Nephron progenitor cell (in vitro differentiated cells): ENCODE measurements at regions not wholly inside any gene's neighbourhood (a gene's known extent, or its start where the extent isn't known, plus 50 kb on each side); places are given as distances from the start of the nearest gene placed in this dataset.

ENCODE experiments used
- DNase-seq: peaks from one replicate; pipeline ENCODE4 v3.0.0; 2021
- H3K27ac Mint-ChIP-seq: 2 replicates; pipeline ENCODE4 v1.8.0; 2021; ENCODE audit warnings: mild to moderate bottlenecking, moderate library complexity, mixed read lengths
- H3K27me3 Mint-ChIP-seq: 2 replicates; pipeline ENCODE4 v1.8.0; 2021; ENCODE audit warnings: mild to moderate bottlenecking, low read depth, mixed read lengths; ENCODE audit not compliant: poor library complexity
- H3K36me3 Mint-ChIP-seq: 2 replicates; pipeline ENCODE4 v1.8.0; 2021; ENCODE audit warnings: low read depth, mixed read lengths
- H3K4me1 Mint-ChIP-seq: 2 replicates; pipeline ENCODE4 v1.8.0; 2021; ENCODE audit warnings: mixed read lengths
- H3K4me3 Mint-ChIP-seq: 2 replicates; pipeline ENCODE4 v1.8.0; 2021; ENCODE audit warnings: mild to moderate bottlenecking, moderate library complexity, mixed read lengths
- H3K9me3 Mint-ChIP-seq: 2 replicates; pipeline ENCODE4 v1.8.0; 2021; ENCODE audit warnings: mild to moderate bottlenecking, moderate library complexity, mixed read lengths
- TF ChIP-seq, protein P1 (sequence below): fragments of 200-600 bp; sonication (generic); IDR thresholded peaks from 2 replicates; pipeline ENCODE4 v1.5.0; 2021; ENCODE audit warnings: antibody characterized with exemption

DNA sequence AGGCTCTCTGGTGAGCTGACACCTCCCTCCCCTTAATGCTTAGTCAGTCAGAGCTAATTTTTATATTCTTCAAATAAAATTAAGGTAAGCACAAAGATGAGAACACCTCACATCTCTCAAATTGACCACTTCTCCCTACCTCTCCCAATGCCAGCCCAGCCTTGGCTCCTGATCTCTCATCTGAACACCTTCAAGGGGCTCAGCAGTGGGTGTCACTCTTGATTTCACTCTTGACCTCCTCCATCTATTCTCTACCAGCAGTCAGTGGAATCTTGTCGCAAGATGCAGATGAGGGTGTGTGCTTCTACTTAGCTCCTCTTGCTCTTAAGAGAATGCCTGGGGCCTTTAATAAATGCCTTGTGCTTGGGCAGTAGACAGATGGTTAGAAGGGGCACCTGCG lies 309.0 kb upstream of the IRX3 start:
- Mint-ChIP-seq H3K27ac (no peak overlapping the region), H3K36me3 (no peaks in the 10 kb centered on the region), H3K27me3 (peaks cover 70% of the 10 kb centered on the region), H3K9me3 (peaks cover 23% of the 10 kb centered on the region), H3K4me1 (peaks cover 41% of the 10 kb centered on the region), H3K4me3 (peak overlapping the region; percentile 18)
- no peak for DNase-seq
- TF ChIP-seq, protein P1, sequence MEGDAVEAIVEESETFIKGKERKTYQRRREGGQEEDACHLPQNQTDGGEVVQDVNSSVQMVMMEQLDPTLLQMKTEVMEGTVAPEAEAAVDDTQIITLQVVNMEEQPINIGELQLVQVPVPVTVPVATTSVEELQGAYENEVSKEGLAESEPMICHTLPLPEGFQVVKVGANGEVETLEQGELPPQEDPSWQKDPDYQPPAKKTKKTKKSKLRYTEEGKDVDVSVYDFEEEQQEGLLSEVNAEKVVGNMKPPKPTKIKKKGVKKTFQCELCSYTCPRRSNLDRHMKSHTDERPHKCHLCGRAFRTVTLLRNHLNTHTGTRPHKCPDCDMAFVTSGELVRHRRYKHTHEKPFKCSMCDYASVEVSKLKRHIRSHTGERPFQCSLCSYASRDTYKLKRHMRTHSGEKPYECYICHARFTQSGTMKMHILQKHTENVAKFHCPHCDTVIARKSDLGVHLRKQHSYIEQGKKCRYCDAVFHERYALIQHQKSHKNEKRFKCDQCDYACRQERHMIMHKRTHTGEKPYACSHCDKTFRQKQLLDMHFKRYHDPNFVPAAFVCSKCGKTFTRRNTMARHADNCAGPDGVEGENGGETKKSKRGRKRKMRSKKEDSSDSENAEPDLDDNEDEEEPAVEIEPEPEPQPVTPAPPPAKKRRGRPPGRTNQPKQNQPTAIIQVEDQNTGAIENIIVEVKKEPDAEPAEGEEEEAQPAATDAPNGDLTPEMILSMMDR, result no peak

DNA sequence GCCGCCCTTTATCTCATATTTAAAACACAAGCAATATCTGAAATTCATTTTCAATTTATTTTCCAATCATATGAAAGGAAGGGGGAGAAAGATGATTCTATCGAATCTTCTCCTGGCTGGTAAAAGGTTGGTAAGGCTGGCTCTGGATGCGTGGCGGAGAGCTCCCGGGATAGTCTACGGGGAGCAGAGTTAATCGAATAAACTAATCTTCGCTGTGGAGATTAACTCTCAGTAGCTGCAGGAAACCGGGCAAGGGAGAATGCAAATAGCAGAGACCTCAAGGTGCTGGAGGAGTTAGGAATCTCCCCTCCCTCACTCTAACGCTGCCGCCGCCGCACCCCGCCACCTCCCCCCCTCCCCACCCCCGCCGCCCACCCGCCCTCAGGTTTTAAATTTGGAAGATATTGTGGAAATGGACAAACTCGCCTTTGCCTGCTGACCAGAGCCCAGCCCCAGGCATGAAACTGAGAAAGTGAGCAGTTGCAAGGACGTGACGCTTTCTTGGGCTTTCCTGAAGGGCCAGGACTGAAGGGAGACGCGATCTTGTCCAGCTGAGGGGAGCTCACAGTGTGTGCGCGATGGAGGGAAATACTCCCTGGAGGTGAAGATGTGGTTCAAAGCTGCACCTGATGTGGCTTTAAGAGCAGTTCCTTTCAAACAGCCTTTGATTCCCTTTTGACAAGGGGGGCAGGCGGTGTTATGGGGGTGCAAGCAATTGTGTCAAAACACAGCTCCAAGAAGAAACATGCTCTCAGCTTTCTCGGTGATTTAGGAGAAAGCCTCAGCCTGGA lies 308.2 kb upstream of the IRX3 start:
- no peak for DNase-seq
- Mint-ChIP-seq H3K27me3 (peaks cover 73% of the 10 kb centered on the region), H3K4me1 (peaks cover 49% of the 10 kb centered on the region), H3K36me3 (no peaks in the 10 kb centered on the region), H3K4me3 (peak overlapping the region; percentile 66), H3K9me3 (peaks cover 15% of the 10 kb centered on the region), H3K27ac (no peak overlapping the region)
- TF ChIP-seq, protein P1, result no peak

DNA sequence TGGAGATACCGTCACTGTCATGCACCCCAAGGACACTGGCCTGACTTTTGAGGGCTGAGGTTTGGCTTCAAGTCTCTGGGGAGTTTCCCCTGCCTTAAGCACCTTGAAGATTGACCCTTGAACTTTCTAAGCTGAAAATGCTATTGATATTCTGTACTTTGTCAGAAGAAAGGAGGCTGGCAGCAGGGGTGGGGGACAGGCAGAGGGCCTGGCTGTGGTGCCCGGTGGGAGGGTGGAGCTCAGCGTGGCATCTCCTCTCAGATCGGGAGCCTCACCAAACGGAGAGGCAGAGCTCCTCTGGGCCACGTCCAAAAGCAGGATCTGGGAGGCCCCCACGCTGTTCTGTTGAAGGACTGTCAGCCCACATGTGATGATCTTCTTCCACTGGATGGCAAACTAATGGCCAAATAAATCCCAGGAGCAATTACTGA lies 305.2 kb upstream of the IRX3 start:
- Mint-ChIP-seq H3K4me1 (peaks cover 49% of the 10 kb centered on the region), H3K4me3 (no peak overlapping the region)

DNA sequence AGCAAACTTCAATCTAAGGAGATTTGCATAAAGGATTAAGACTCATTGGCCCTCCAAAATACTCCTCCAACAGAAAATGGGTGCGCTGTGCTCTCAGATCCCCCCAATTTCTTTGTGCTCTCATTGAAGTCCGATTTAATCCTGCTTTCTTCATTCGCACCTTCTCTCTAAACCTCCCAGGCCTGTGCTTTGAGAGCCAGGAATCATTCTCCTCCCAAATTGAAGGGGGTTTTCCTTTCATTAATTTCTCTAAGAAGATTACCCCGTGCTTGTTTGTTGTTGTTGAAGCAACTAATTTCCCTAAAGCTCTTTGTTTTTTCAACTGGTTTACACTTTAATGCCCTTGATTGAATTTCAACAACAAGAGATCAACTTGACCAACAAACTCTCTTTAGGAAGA lies 304.2 kb upstream of the IRX3 start:
- peaks cover 76% of the 10 kb centered on the region for H3K27me3 Mint-ChIP-seq
- no peak for DNase-seq
- H3K27ac Mint-ChIP-seq, result no peak overlapping the region
- peaks cover 47% of the 10 kb centered on the region for H3K4me1 Mint-ChIP-seq
- TF ChIP-seq, protein P1, result no peak
- H3K4me3 Mint-ChIP-seq, result no peak overlapping the region
- H3K36me3 Mint-ChIP-seq, result no peaks in the 10 kb centered on the region
- H3K9me3 Mint-ChIP-seq, result no peaks in the 10 kb centered on the region

More for the DNA sequence above, 305.2 kb upstream of the IRX3 start:
- H3K9me3 Mint-ChIP-seq, result no peaks in the 10 kb centered on the region
- no peaks in the 10 kb centered on the region for H3K36me3 Mint-ChIP-seq
- H3K27me3 Mint-ChIP-seq, result peaks cover 83% of the 10 kb centered on the region
- DNase-seq, result no peak
- TF ChIP-seq, protein P1, result no peak
- H3K27ac Mint-ChIP-seq, result no peak overlapping the region

DNA sequence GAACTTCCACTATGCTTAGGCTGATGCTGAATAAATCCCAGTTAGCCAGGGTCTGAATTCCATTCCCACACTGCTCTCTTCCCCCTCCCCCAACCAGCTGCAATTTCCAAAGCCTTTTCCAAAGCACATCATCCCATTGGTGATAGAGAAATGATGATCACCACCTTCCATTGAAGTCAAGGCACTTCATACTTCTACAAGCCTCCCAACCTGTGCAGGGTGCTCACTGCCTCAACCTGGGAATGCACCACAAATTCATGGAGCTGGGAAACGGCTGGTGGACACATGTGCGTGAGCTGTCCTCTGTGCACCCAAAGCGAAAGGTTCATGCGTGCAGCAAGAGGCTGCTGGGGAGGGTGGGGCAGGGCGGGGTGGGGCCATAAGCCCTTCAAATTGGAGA lies 302.7 kb upstream of the IRX3 start:
- no peak overlapping the region for H3K27ac Mint-ChIP-seq

More for the DNA sequence above, 302.7 kb upstream of the IRX3 start:
- TF ChIP-seq, protein P1, result no peak
- Mint-ChIP-seq H3K4me1 (peaks cover 43% of the 10 kb centered on the region), H3K36me3 (no peaks in the 10 kb centered on the region), H3K4me3 (no peak overlapping the region), H3K9me3 (no peaks in the 10 kb centered on the region), H3K27me3 (peaks cover 61% of the 10 kb centered on the region)
- no peak for DNase-seq
